H1 (cell line): ENCODE measurements at regions not wholly inside any gene's neighbourhood (a gene's known extent, or its start where the extent isn't known, plus 50 kb on each side); places are given as distances from the start of the nearest gene placed in this dataset.

ENCODE experiments used
- CTCF ChIA-PET: fragments of 300-600 bp; sonication (Branson Sonifier 250); formaldehyde crosslinking; loops from one replicate; lab custom pipeline; 2021; ENCODE audit not compliant: partially characterized antibody; lab: Charles Lee
- POLR2A ChIA-PET: fragments of 300-600 bp; sonication (Branson Sonifier 250); formaldehyde crosslinking; loops from one replicate; lab custom pipeline; 2021; ENCODE audit warnings: inconsistent platforms; ENCODE audit not compliant: partially characterized antibody; lab: Charles Lee
- DNase-seq, 2 experiments: peaks; one replicate each; pipeline versions ENCODE4 v3.0.0 to v3.0.0-alpha.2; 2010 to 2022; ENCODE audit warnings: low spot score in 2 of 2, low read depth in 1 of 2, mixed read lengths in 1 of 2
- FAIRE-seq: peaks from 2 replicates; lab custom pipeline; 2011; peaks lifted over from hg19 to GRCh38; lab: Jason Lieb, UNC
- H2AFZ ChIP-seq: 2 replicates; pipeline ENCODE4 v1.8.1; 2012; ENCODE audit warnings: low read length, inconsistent platforms
- H2AK5ac ChIP-seq: 2 replicates; pipeline ENCODE4 v1.6.1; 2013; ENCODE audit warnings: low read depth, low read length
- H2BK120ac ChIP-seq: replicated peaks from 2 replicates; pipeline ENCODE3; 2013; ENCODE audit warnings: low read depth, low read length, inconsistent platforms
- H2BK12ac ChIP-seq: 2 replicates; pipeline ENCODE4 v1.6.1; 2013; ENCODE audit warnings: low read depth, low read length
- H2BK15ac ChIP-seq: 2 replicates; pipeline ENCODE4 v1.6.1; 2013; ENCODE audit warnings: low read length
- H2BK20ac ChIP-seq: 2 replicates; pipeline ENCODE4 v1.6.1; 2013; ENCODE audit warnings: low read length
- H2BK5ac ChIP-seq: 2 replicates; pipeline ENCODE4 v1.6.1; 2013; ENCODE audit warnings: low read depth, low read length
- H3K14ac ChIP-seq: 2 replicates; pipeline ENCODE4 v1.6.1; 2013; ENCODE audit warnings: inconsistent platforms; ENCODE audit not compliant: insufficient read length
- H3K18ac ChIP-seq: 2 replicates; pipeline ENCODE4 v1.6.1; 2013; ENCODE audit warnings: low read length; ENCODE audit errors: extremely low read depth
- H3K23ac ChIP-seq: 2 replicates; pipeline ENCODE4 v1.6.1; 2013; ENCODE audit warnings: inconsistent platforms; ENCODE audit not compliant: insufficient read length
- H3K23me2 ChIP-seq: 2 replicates; pipeline ENCODE4 v1.6.1; 2013; ENCODE audit warnings: low read depth, low read length
- H3K27ac ChIP-seq: 2 replicates; pipeline ENCODE4 v1.6.1; 2011; ENCODE audit warnings: low read depth, low read length, inconsistent platforms
- H3K27me3 ChIP-seq, 4 experiments: replicated peaks in 1 of 4; 1 replicate in 1 of 4; 2 replicates in 3 of 4; pipeline versions ENCODE4 v1.6.1 to v1.8.1; 2011 to 2013; ENCODE audit warnings: low read length in 3 of 4, mild to moderate bottlenecking in 3 of 4, inconsistent platforms in 2 of 4, mixed read lengths in 2 of 4, moderate library complexity in 1 of 4; ENCODE audit not compliant: control insufficient read depth in 3 of 4, insufficient read depth in 3 of 4; ENCODE audit errors: extremely low read depth in 1 of 4
- H3K36me3 ChIP-seq, 4 experiments: 2 replicates each; pipeline versions ENCODE4 v1.6.1 to v1.8.1; 2011 to 2013; ENCODE audit warnings: mild to moderate bottlenecking in 4 of 4, low read length in 3 of 4, moderate library complexity in 2 of 4, control low read depth in 1 of 4, inconsistent platforms in 1 of 4; ENCODE audit not compliant: insufficient read depth in 4 of 4, control insufficient read depth in 2 of 4
- H3K4ac ChIP-seq: replicated peaks from 2 replicates; pipeline ENCODE3; 2013; ENCODE audit warnings: low read length, low read depth, mixed read lengths, inconsistent platforms; ENCODE audit not compliant: insufficient read length
- H3K4me1 ChIP-seq, 4 experiments: replicated peaks in 1 of 4; 1 replicate in 1 of 4; 2 replicates in 3 of 4; pipeline versions ENCODE4 v1.6.1 to v1.8.1; 2011 to 2013; ENCODE audit warnings: low read length in 3 of 4, inconsistent platforms in 2 of 4, mixed read lengths in 1 of 4; ENCODE audit not compliant: insufficient read depth in 4 of 4, control insufficient read depth in 3 of 4
- H3K4me2 ChIP-seq, 2 experiments: 2 replicates each; pipeline versions ENCODE4 v1.6.1 to v1.8.1; 2011 to 2013; ENCODE audit warnings: low read depth in 2 of 2, low read length in 2 of 2, control low read depth in 1 of 2, inconsistent platforms in 1 of 2, mild to moderate bottlenecking in 1 of 2; ENCODE audit not compliant: insufficient read depth in 1 of 2
- H3K4me3 ChIP-seq, 4 experiments: fragments of 200-600, 300-600 bp in 1 of 4; sonication (generic), shearing (Covaris generic), sonication (Bioruptor Twin) in 1 of 4; 2 replicates each; pipeline versions ENCODE4 v1.5.1 to v1.8.1; 2011 to 2016; ENCODE audit warnings: low read length in 4 of 4, low read depth in 3 of 4, control low read depth in 2 of 4, inconsistent platforms in 2 of 4, mild to moderate bottlenecking in 2 of 4, mixed read lengths in 1 of 4, moderate library complexity in 1 of 4; ENCODE audit not compliant: insufficient read depth in 2 of 4; ENCODE audit errors: extremely low read depth in 1 of 4
- H3K56ac ChIP-seq: replicated peaks from 2 replicates; pipeline ENCODE3; 2013; ENCODE audit warnings: low read depth, mild to moderate bottlenecking, mixed read lengths, low read length, inconsistent platforms; ENCODE audit not compliant: insufficient read length
- H3K79me1 ChIP-seq: 2 replicates; pipeline ENCODE4 v1.6.1; 2013; ENCODE audit warnings: low read depth, low read length, control low read depth
- H3K79me2 ChIP-seq, 2 experiments: 2 replicates each; pipeline versions ENCODE4 v1.6.1 to v1.8.1; 2012 to 2013; ENCODE audit warnings: low read length in 2 of 2, mild to moderate bottlenecking in 2 of 2, inconsistent platforms in 1 of 2; ENCODE audit not compliant: insufficient read depth in 2 of 2, control insufficient read depth in 1 of 2
- H3K9ac ChIP-seq, 4 experiments: replicated peaks in 1 of 4; 1 replicate in 1 of 4; 2 replicates in 3 of 4; pipeline versions ENCODE4 v1.6.1 to v1.8.1; 2011 to 2013; ENCODE audit warnings: low read depth in 3 of 4, low read length in 3 of 4, control low read depth in 2 of 4, mild to moderate bottlenecking in 2 of 4, moderate library complexity in 2 of 4, inconsistent platforms in 1 of 4; ENCODE audit errors: extremely low read depth in 1 of 4
- H3K9me3 ChIP-seq, 2 experiments: 2 replicates each; pipeline versions ENCODE4 v1.6.1 to v1.8.1; 2012 to 2013; ENCODE audit warnings: mild to moderate bottlenecking in 2 of 2, moderate library complexity in 2 of 2, control low read depth in 1 of 2, inconsistent platforms in 1 of 2, low read depth in 1 of 2, low read length in 1 of 2, mixed read lengths in 1 of 2; ENCODE audit not compliant: insufficient read depth in 2 of 2
- H4K20me1 ChIP-seq, 2 experiments: replicated peaks in 1 of 2; 2 replicates each; pipeline versions ENCODE3 to v1.8.1; 2011 to 2013; ENCODE audit warnings: inconsistent platforms in 2 of 2, low read length in 2 of 2, mild to moderate bottlenecking in 1 of 2; ENCODE audit not compliant: insufficient read depth in 2 of 2, control insufficient read depth in 1 of 2
- H4K5ac ChIP-seq: 2 replicates; pipeline ENCODE4 v1.6.1; 2013; ENCODE audit warnings: low read length, low read depth, mixed read lengths, inconsistent platforms; ENCODE audit not compliant: insufficient read length
- H4K8ac ChIP-seq: 2 replicates; pipeline ENCODE4 v1.8.0; 2013; ENCODE audit warnings: mild to moderate bottlenecking, moderate library complexity, low read length, inconsistent platforms; ENCODE audit not compliant: insufficient read depth; ENCODE audit errors: extremely low read depth
- H4K91ac ChIP-seq: replicated peaks from 2 replicates; pipeline ENCODE3; 2013; ENCODE audit warnings: low read length, mixed read lengths, inconsistent platforms; ENCODE audit not compliant: insufficient read length
- CHD7 ChIP-seq: fragments of 300-600 bp; sonication (generic); IDR thresholded peaks from 2 replicates; pipeline ENCODE4 v1.7.1; 2012; ENCODE audit warnings: low read length, moderate library complexity, mild to moderate bottlenecking, inconsistent platforms; ENCODE audit not compliant: insufficient replicate concordance
- WGBS, 2 experiments: shearing (Covaris generic) in 1 of 2; methylation state at CpG; one replicate each; pipeline versions ENCODE4 v1.1.6 to v1.1.7; 2013 to 2015; ENCODE audit warnings: low lambda C conversion rate in 2 of 2, mixed read lengths in 2 of 2, inconsistent platforms in 1 of 2, low coverage in 1 of 2, missing lambda C conversion rate in 1 of 2; ENCODE audit not compliant: insufficient replicate concordance in 2 of 2, insufficient coverage in 1 of 2, insufficient read length in 1 of 2; ENCODE audit errors: extremely low coverage in 1 of 2, missing lambda C conversion rate in 1 of 2; 5-methylcytosine and 5-hydroxymethylcytosine counted together

GRCh38 chr7:18102576-18102975 is 74.9 kb upstream of the PRPS1L1 start:
- no peak overlapping the region for H4K8ac ChIP-seq
- H3K23ac ChIP-seq: no peak overlapping the region
- H3K4me3 ChIP-seq: no peak overlapping the region
- H3K56ac ChIP-seq: no peak overlapping the region
- H3K27ac ChIP-seq: no peak overlapping the region
- H3K4me1 ChIP-seq: no peaks in the 10 kb centered on the region
- no peak overlapping the region for H3K14ac ChIP-seq
- DNase-seq (no peak), FAIRE-seq (no peak)
- H3K23me2 ChIP-seq: no peaks in the 10 kb centered on the region
- no peak overlapping the region for H4K91ac ChIP-seq
- CTCF ChIA-PET: interaction anchor here (1.4 kb wide), 1 partner anchor 39 kb away, joined by 3 read pairs; no protein-coding TSS in a partner anchor
- no peak overlapping the region for H2BK12ac ChIP-seq
- no peak overlapping the region for H2BK15ac ChIP-seq
- H2BK120ac ChIP-seq: no peak overlapping the region
- no peaks in the 10 kb centered on the region for H3K9me3 ChIP-seq
- H4K20me1 ChIP-seq: no peaks in the 10 kb centered on the region
- H4K5ac ChIP-seq: no peak overlapping the region
- WGBS, 2 experiments: 92% methylated on average over 2 of the region's 2 CpGs; no CpG with 5 or more reads in 1 of the 2 experiments
- no peak overlapping the region for H3K18ac ChIP-seq
- no peak overlapping the region for H3K9ac ChIP-seq
- no peak overlapping the region for H2BK20ac ChIP-seq
- H3K27me3 ChIP-seq: no peaks in the 10 kb centered on the region
- H3K79me2 ChIP-seq: no peaks in the 10 kb centered on the region
- no peak overlapping the region for H3K4me2 ChIP-seq
- no peak overlapping the region for H3K4ac ChIP-seq
- no peak overlapping the region for H2AFZ ChIP-seq
- no peak overlapping the region for H2AK5ac ChIP-seq
- POLR2A ChIA-PET: no interaction called here
- no peak overlapping the region for H2BK5ac ChIP-seq
- no peaks in the 10 kb centered on the region for H3K79me1 ChIP-seq
- H3K36me3 ChIP-seq: no peaks in the 10 kb centered on the region
- TF ChIP-seq CHD7: no peak
